IMR-90 (cell line): ENCODE measurements at regions not wholly inside any gene's neighbourhood (a gene's known extent, or its start where the extent isn't known, plus 50 kb on each side); places are given as distances from the start of the nearest gene placed in this dataset.

Source experiments
- BHLHE40 ChIP-seq: fragments of 150-350 bp; IDR thresholded peaks from 2 replicates; pipeline ENCODE4 v1.6.1; 2016; ENCODE audit warnings: mild to moderate bottlenecking, low read depth, low read length
- CEBPB ChIP-seq: IDR thresholded peaks from 2 replicates; pipeline ENCODE4 v1.6.1; 2012; ENCODE audit warnings: low read depth, low read length, improper control_type of control experiment
- MXI1 ChIP-seq: IDR thresholded peaks from 2 replicates; pipeline ENCODE4 v1.6.1; 2012; ENCODE audit warnings: low read depth, mild to moderate bottlenecking, low read length, moderate library complexity, borderline replicate concordance
- RAD21 ChIP-seq: IDR thresholded peaks from 2 replicates; pipeline ENCODE4 v1.6.1; 2012; ENCODE audit warnings: low read length, improper control_type of control experiment
- TF ChIP-seq, protein P1 (sequence below): conservative IDR thresholded peaks from 2 replicates; pipeline ENCODE4 v1.5.1; 2012; ENCODE audit warnings: mild to moderate bottlenecking, low read depth, low read length, improper control_type of control experiment
- TF ChIP-seq, protein P2 (sequence below): fragments of 150-350 bp; IDR thresholded peaks from 2 replicates; pipeline ENCODE4 v1.6.1; 2016; ENCODE audit warnings: low read depth, mild to moderate bottlenecking, low read length, moderate library complexity, borderline replicate concordance

DNA sequence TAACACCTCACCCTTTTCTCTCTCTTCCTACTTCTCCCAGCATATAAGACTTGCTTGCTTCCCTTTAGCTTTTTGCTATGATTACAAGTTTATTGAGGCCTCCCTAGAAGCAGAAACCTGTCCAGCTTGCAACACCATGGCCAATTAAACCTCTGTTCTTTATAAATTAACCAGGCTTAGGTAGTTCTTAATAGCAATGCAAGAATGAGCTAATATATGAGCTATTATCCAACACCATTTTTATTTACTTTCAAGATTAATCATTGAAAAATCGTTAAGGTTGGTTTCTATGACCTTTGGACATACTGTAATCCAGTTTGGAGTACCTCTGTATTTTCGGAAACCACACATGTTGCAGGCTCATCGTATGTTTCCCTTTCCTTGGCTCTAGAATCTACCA, 643.1 kb downstream of the ZPLD1 start:
- TF ChIP-seq MXI1 (no peak), BHLHE40 (no peak), CEBPB (no peak), RAD21 (no peak)
- TF ChIP-seq, protein P1, sequence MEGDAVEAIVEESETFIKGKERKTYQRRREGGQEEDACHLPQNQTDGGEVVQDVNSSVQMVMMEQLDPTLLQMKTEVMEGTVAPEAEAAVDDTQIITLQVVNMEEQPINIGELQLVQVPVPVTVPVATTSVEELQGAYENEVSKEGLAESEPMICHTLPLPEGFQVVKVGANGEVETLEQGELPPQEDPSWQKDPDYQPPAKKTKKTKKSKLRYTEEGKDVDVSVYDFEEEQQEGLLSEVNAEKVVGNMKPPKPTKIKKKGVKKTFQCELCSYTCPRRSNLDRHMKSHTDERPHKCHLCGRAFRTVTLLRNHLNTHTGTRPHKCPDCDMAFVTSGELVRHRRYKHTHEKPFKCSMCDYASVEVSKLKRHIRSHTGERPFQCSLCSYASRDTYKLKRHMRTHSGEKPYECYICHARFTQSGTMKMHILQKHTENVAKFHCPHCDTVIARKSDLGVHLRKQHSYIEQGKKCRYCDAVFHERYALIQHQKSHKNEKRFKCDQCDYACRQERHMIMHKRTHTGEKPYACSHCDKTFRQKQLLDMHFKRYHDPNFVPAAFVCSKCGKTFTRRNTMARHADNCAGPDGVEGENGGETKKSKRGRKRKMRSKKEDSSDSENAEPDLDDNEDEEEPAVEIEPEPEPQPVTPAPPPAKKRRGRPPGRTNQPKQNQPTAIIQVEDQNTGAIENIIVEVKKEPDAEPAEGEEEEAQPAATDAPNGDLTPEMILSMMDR: no peak
- TF ChIP-seq, protein P2, sequence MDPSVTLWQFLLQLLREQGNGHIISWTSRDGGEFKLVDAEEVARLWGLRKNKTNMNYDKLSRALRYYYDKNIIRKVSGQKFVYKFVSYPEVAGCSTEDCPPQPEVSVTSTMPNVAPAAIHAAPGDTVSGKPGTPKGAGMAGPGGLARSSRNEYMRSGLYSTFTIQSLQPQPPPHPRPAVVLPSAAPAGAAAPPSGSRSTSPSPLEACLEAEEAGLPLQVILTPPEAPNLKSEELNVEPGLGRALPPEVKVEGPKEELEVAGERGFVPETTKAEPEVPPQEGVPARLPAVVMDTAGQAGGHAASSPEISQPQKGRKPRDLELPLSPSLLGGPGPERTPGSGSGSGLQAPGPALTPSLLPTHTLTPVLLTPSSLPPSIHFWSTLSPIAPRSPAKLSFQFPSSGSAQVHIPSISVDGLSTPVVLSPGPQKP: no peak
